ENCODE measurements at regions not wholly inside any gene's neighbourhood (a gene's known extent, or its start where the extent isn't known, plus 50 kb on each side); places are given as distances from the start of the nearest gene placed in this dataset.

- H3K4me3 ChIP-seq (ENCODE audit: low read depth, low read length) = no peak overlapping the region
- no peak for DNase-seq (ENCODE audit: low read depth)
- TF ChIP-seq CTCF (IDR thresholded peaks at IDR 0.05; ENCODE audit: insufficient read depth, low read length) = no peak
Observed at GRCh38 chr5:20694121-20694520, 706.1 kb upstream of the CDH18 start.

- no peak overlapping the region for H3K4me3 ChIP-seq (ENCODE audit: low read depth, low read length)
- DNase-seq (ENCODE audit: low read depth) = no peak
- TF ChIP-seq CTCF (IDR thresholded peaks at IDR 0.05; ENCODE audit: insufficient read depth, low read length) = no peak
Observed at GRCh38 chr5:20692913-20693312, 704.9 kb upstream of the CDH18 start.

GRCh38 chr5:20683241-20683940 is 695.4 kb upstream of the CDH18 start:
- H3K4me3 ChIP-seq (ENCODE audit: low read depth, low read length) = no peak overlapping the region
- no peak for TF ChIP-seq CTCF (IDR thresholded peaks at IDR 0.05; ENCODE audit: insufficient read depth, low read length)
- DNase-seq (ENCODE audit: low read depth) = no peak

- no peak for TF ChIP-seq CTCF (IDR thresholded peaks at IDR 0.05; ENCODE audit: insufficient read depth, low read length)
- peak; percentile 15 for DNase-seq (ENCODE audit: low read depth)
- H3K4me3 ChIP-seq (ENCODE audit: low read depth, low read length) = no peak overlapping the region
Observed at GRCh38 chr5:20680718-20681302, 692.8 kb upstream of the CDH18 start.

GRCh38 chr5:20678814-20679298 is 690.9 kb upstream of the CDH18 start:
- H3K4me3 ChIP-seq (ENCODE audit: low read depth, low read length) = no peak overlapping the region
- TF ChIP-seq CTCF (IDR thresholded peaks at IDR 0.05; ENCODE audit: insufficient read depth, low read length) = no peak
- peak; percentile 95 for DNase-seq (ENCODE audit: low read depth)

- no peak for TF ChIP-seq CTCF (IDR thresholded peaks at IDR 0.05; ENCODE audit: insufficient read depth, low read length)
- no peak for DNase-seq (ENCODE audit: low read depth)
- no peak overlapping the region for H3K4me3 ChIP-seq (ENCODE audit: low read depth, low read length)
Observed at GRCh38 chr5:20678386-20678785, 690.4 kb upstream of the CDH18 start.
